IPS DF 6.9 (cell line): ENCODE measurements at regions not wholly inside any gene's neighbourhood (a gene's known extent, or its start where the extent isn't known, plus 50 kb on each side); places are given as distances from the start of the nearest gene placed in this dataset.

Experiments
- DNase-seq: peaks from one replicate; pipeline ENCODE4 v3.0.0-alpha.2; 2013; ENCODE audit warnings: low read depth, low spot score
- H3K27ac ChIP-seq: one replicate; pipeline ENCODE4 v1.5.1; 2013; ENCODE audit warnings: low read length, control low read depth
- H3K27me3 ChIP-seq: 2 replicates; pipeline ENCODE4 v1.6.1; 2013; ENCODE audit warnings: mild to moderate bottlenecking, low read length; ENCODE audit not compliant: control insufficient read depth, insufficient read depth
- H3K36me3 ChIP-seq: 2 replicates; pipeline ENCODE4 v1.6.1; 2013; ENCODE audit warnings: low read length; ENCODE audit not compliant: control insufficient read depth, insufficient read depth
- H3K4me1 ChIP-seq: 2 replicates; pipeline ENCODE4 v1.6.1; 2013; ENCODE audit warnings: low read length; ENCODE audit not compliant: control insufficient read depth, insufficient read depth
- H3K4me3 ChIP-seq: 2 replicates; pipeline ENCODE4 v1.5.1; 2013; ENCODE audit warnings: mild to moderate bottlenecking, low read length
- H3K9me3 ChIP-seq: 2 replicates; pipeline ENCODE4 v1.6.1; 2013; ENCODE audit warnings: low read length, inconsistent platforms; ENCODE audit not compliant: control insufficient read depth, insufficient read depth
- WGBS: extraction: QIAGEN DNeasy Blood & Tissue Kit; methylation state at CpG from one replicate; pipeline ENCODE4 v1.1.7; 2013; ENCODE audit warnings: mixed read lengths, missing lambda C conversion rate; ENCODE audit not compliant: insufficient read length, insufficient coverage; 5-methylcytosine and 5-hydroxymethylcytosine counted together

DNA sequence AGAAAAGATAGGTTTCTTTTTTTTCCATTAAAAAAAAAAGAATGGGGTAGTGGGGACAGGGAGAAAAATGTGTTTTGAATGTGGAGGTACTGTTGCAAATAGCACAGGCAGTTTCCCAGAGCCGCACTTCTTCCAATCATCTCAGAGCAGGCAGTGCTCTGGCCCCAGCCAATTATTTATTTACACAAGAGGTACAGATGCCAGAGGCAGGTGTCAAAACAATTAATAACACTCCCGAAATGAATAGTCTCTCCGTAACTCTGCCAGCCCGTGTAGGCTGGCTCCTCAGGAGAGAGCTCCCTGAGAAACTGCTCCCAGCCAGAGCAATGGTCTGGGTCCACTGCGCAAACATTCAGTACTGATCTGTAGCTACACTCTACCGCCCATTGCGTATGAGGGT is 130.8 kb upstream of the IL1RAPL2 start:
- H3K4me3 ChIP-seq, result no peak overlapping the region
- no peak overlapping the region for H3K27ac ChIP-seq
- no peaks in the 10 kb centered on the region for H3K4me1 ChIP-seq
- no peaks in the 10 kb centered on the region for H3K36me3 ChIP-seq
- DNase-seq, result no peak
- no CpG with 5 or more reads among the region's 7 CpGs for WGBS
- H3K27me3 ChIP-seq, result no peaks in the 10 kb centered on the region
- no peaks in the 10 kb centered on the region for H3K9me3 ChIP-seq

DNA sequence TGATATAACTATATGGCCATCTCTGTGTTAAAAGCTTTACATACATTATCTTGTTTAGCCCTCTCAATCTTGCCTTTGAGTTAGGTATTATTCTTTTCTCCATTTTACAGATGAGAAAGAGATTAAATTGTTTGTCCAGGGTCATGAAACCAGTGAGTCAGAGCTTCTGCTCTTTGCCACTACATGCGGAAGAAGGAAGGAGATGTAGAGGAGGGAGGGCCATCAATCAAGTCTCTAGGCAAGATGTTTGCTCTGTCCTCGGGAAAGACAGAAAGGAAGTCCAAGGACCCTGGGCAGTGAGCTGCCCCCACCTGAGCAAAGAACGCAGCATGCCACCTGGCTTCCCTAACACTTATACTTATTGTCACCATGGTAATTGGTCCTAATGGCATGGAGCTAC is 133.7 kb upstream of the IL1RAPL2 start:
- no peak for DNase-seq
- Histone ChIP-seq H3K9me3 (no peaks in the 10 kb centered on the region), H3K36me3 (no peaks in the 10 kb centered on the region), H3K4me1 (no peaks in the 10 kb centered on the region), H3K27ac (no peak overlapping the region), H3K27me3 (no peaks in the 10 kb centered on the region), H3K4me3 (no peak overlapping the region)
- no CpG with 5 or more reads among the region's 3 CpGs for WGBS

DNA sequence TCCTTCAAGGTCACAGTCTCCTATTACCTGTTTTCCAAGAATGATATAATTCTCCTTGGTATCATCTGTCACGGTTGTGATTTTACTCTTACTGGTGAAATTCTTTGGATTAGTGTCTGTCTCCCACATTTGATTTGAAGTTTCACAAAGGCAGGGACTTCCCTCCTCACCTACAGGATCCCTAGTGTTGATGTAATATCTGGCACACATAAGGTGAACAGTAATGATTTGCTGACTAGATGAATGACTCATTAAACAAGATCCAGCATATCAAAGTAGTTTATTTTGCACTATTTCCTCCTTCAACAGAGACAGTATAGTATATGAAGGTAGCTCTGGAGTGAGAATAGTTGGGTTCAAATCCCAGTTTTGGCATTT is 135.3 kb upstream of the IL1RAPL2 start:
- Histone ChIP-seq H3K27ac (no peak overlapping the region), H3K4me1 (no peaks in the 10 kb centered on the region), H3K9me3 (no peaks in the 10 kb centered on the region), H3K36me3 (no peaks in the 10 kb centered on the region), H3K4me3 (no peak overlapping the region), H3K27me3 (no peaks in the 10 kb centered on the region)
- no peak for DNase-seq
- no CpG with 5 or more reads among the region's 1 CpG for WGBS

DNA sequence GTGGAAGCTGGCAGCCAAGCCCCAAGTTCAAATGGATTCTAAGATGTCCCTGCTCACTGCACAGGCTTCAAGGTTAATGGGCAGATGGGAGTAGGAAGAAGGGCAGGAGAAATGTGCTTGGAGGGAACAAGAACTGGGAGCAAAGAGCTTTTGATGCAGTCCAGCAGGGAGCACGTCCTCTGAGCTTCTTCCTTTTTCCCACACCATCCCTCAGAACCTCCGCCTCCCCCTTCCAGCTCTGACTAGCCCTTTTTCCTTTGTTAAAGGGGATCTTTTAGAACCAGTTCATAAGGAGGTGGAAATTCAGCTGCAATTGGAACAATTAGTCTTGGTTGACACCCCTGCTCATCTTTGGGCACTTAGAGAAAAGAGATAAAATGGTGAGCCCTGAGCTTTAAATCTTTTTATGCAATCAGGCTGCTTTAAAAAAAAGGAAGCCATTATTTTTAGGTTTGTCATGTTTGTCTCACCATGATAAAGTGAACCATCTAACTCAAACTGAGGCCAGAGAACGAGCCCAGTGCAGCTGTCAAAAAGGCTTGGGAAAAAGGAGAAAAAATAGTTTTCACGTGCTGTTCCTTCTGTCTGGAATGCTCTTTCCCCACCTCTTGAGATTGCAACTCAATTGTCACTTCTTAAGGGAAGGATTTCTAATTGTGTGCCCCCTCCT is 135.8 kb upstream of the IL1RAPL2 start:
- Histone ChIP-seq H3K9me3 (no peaks in the 10 kb centered on the region), H3K4me3 (no peak overlapping the region), H3K36me3 (no peaks in the 10 kb centered on the region), H3K27ac (no peak overlapping the region), H3K4me1 (no peaks in the 10 kb centered on the region), H3K27me3 (no peaks in the 10 kb centered on the region)
- DNase-seq, result no peak
- WGBS, result no CpG with 5 or more reads among the region's 4 CpGs

DNA sequence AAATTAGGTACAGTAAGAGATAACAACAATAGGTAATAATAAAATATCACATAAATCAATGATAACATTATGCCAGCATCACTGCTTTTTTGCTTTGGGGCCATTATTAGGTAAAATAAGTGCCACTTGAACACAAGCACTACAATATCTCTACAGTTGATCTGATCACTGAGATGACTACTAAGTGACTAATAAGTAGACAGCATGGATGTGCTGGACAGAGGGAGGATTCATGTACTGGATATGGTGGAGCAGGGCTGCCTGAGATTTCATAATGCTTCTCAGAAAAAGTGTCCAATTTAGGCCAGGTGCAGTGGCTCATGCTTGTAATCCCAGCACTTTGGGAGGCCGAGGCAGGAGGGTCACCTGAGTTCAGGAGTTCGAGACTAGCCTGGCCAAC is 137.8 kb upstream of the IL1RAPL2 start:
- WGBS, result no CpG with 5 or more reads among the region's 2 CpGs
- Histone ChIP-seq H3K27me3 (no peaks in the 10 kb centered on the region), H3K36me3 (no peaks in the 10 kb centered on the region), H3K4me1 (no peaks in the 10 kb centered on the region), H3K27ac (no peak overlapping the region), H3K9me3 (no peaks in the 10 kb centered on the region), H3K4me3 (no peak overlapping the region)
- DNase-seq, result no peak

DNA sequence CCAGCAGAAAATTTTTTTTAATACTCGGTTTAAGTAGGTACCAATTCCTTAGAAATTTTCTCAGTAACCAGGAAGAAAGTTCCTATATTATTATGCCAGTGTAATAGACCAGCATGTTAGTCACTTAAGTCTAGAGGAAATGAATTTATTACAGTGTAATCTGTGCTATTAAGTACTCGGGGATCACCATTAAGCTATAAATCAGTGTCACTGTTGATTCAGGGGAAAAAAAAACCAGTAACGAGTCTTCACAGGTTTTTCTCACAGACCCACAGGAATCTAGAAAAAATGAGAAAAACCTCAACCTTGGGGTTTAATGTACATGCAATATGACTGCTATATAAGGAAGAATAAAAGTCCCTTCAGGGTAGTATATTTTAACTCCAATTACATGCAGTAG is 138.3 kb upstream of the IL1RAPL2 start:
- no CpG with 5 or more reads among the region's 3 CpGs for WGBS
- DNase-seq, result no peak
- no peaks in the 10 kb centered on the region for H3K27me3 ChIP-seq
- H3K36me3 ChIP-seq, result no peaks in the 10 kb centered on the region
- H3K27ac ChIP-seq, result no peak overlapping the region
- no peaks in the 10 kb centered on the region for H3K9me3 ChIP-seq
- H3K4me1 ChIP-seq, result no peaks in the 10 kb centered on the region
- H3K4me3 ChIP-seq, result no peak overlapping the region

DNA sequence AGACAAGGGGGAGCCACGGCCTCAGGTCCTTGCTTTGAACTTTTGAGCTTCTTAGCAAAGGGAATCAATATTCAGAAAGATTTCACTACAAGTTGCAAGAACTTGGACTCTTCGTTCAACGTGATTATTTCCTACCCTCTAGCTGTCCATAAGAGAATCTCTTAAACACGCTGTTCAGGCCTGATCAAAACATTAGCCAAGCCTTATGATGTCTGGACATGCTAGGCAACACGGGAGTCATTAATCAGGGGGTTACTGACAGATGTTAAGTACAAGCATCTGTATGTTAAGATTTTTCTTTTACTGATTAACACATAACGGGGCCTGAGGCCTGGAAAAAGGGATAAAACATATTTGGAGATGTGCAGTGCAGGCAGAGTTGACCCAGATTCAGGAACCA is 138.9 kb upstream of the IL1RAPL2 start:
- no peak for DNase-seq
- WGBS, result no CpG with 5 or more reads among the region's 6 CpGs
- H3K4me3 ChIP-seq, result no peak overlapping the region

DNA sequence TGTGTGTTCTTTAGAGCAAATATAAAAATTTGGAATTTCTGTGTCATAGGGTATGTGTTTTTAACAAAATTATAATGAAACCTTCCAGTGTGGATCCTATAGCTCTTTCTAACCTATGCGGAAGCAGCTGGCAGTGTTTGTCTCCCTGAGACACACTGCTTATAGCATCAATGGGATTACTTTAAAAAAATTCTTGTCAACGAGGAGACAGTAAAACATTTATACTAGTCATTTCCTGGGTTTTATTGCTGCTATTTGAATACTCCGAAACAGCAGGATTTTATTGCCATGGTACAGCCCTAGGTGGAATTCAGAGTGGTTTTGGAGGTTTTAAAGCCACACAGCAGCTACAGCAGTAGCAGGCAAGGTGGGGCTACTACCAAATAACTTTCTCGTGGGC is 145.1 kb upstream of the IL1RAPL2 start:
- no peaks in the 10 kb centered on the region for H3K9me3 ChIP-seq
- no peaks in the 10 kb centered on the region for H3K36me3 ChIP-seq
- H3K4me1 ChIP-seq, result no peaks in the 10 kb centered on the region
- H3K4me3 ChIP-seq, result no peak overlapping the region
- H3K27me3 ChIP-seq, result no peaks in the 10 kb centered on the region
- WGBS, result no CpG with 5 or more reads among the region's 4 CpGs
- no peak for DNase-seq
- no peak overlapping the region for H3K27ac ChIP-seq

More for the DNA sequence above, 138.9 kb upstream of the IL1RAPL2 start:
- no peaks in the 10 kb centered on the region for H3K4me1 ChIP-seq
- no peak overlapping the region for H3K27ac ChIP-seq
- H3K36me3 ChIP-seq, result no peaks in the 10 kb centered on the region
- H3K27me3 ChIP-seq, result no peaks in the 10 kb centered on the region
- H3K9me3 ChIP-seq, result no peaks in the 10 kb centered on the region

DNA sequence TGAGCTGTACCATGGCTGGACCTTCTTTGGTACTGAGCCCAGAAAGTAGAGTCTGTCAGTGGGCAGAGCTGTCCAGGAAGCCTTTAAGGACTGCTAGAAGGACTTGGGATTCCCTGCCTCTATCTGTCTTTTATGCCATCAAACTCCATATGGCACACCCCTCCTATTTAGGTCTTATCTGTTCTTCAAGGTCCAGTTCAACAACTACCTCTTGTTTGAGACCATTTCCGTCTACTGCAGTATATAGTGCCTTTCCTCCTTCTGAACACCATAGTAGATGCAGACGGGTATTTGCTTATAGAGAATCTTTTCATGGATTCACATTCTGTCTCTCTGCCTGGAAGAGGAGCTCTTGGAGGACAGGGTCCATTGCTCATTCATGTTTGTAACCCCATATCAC is 146.1 kb upstream of the IL1RAPL2 start:
- no CpG with 5 or more reads among the region's 2 CpGs for WGBS
- H3K27me3 ChIP-seq, result no peaks in the 10 kb centered on the region

DNA sequence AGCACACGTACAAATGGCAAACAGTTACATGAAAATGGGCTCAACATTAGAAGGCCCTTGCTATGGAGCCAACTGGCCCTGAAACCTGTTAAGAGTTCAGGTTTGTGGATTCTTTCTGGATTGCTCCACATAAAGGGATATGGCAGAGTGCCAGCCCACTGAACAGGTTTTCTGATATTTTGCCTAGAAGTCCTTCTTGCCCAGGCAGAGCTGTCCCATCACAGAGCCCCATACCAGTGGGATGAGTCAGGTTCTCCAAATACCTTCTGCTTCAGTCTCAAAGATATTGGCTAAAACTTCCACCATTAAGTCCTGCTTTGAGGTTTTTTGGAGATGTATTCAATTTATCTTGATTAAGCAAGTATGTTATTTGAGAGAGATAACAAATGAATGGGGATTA is 146.8 kb upstream of the IL1RAPL2 start:
- Histone ChIP-seq H3K27me3 (no peaks in the 10 kb centered on the region), H3K27ac (no peak overlapping the region), H3K36me3 (no peaks in the 10 kb centered on the region), H3K4me1 (no peaks in the 10 kb centered on the region), H3K4me3 (no peak overlapping the region), H3K9me3 (no peaks in the 10 kb centered on the region)
- no peak for DNase-seq
- WGBS, result no CpG with 5 or more reads among the region's 1 CpG

More for the DNA sequence above, 146.1 kb upstream of the IL1RAPL2 start:
- no peak overlapping the region for H3K27ac ChIP-seq
- no peaks in the 10 kb centered on the region for H3K9me3 ChIP-seq
- H3K4me3 ChIP-seq, result no peak overlapping the region
- no peaks in the 10 kb centered on the region for H3K4me1 ChIP-seq
- DNase-seq, result no peak
- no peaks in the 10 kb centered on the region for H3K36me3 ChIP-seq

DNA sequence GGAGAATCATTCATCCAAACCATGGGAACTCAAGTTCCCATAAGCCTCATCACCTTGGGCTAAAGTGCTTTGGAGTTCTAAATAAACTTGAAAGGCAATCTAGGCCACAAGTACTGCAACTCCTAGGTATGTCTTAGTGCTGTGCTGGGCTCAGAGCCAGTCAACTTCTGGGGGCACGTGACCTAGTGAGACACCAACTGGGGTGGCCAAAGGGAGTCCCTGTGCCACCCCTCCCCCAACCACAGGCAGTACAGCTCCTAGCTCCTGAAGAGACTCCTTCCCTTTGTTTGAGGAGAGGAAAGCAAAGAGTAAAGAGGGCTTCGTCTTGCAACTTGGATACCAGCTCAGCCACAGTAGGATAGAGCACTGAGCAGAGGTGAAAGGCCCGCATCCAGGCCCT is 154.2 kb upstream of the IL1RAPL2 start:
- Histone ChIP-seq H3K27me3 (no peaks in the 10 kb centered on the region), H3K4me3 (no peak overlapping the region), H3K9me3 (no peaks in the 10 kb centered on the region), H3K4me1 (no peaks in the 10 kb centered on the region), H3K36me3 (no peaks in the 10 kb centered on the region), H3K27ac (no peak overlapping the region)
- no CpG with 5 or more reads among the region's 3 CpGs for WGBS
- DNase-seq, result no peak
